HG02763 (cell line): ENCODE measurements at regions not wholly inside any gene's neighbourhood (a gene's known extent, or its start where the extent isn't known, plus 50 kb on each side); places are given as distances from the start of the nearest gene placed in this dataset.

Experiments used
- ATAC-seq: cut with Tn5 transposase; IDR thresholded peaks from one replicate; pipeline ENCODE4 v1.9.1; 2021; ENCODE audit warnings: mild to moderate bottlenecking, moderate library complexity; ENCODE audit not compliant: unreplicated experiment

GRCh38 chr3:168419091-168419490, 323.4 kb upstream of the GOLIM4 start:
- ATAC-seq: no peak

- ATAC-seq: no peak
Measured at GRCh38 chr3:168417016-168417415, 321.3 kb upstream of the GOLIM4 start.

- no peak for ATAC-seq
Measured at GRCh38 chr3:168416446-168416845, 320.7 kb upstream of the GOLIM4 start.

- no peak for ATAC-seq
Measured at GRCh38 chr3:168414149-168414548, 318.4 kb upstream of the GOLIM4 start.

- no peak for ATAC-seq
Measured at GRCh38 chr3:168407381-168407780, 311.7 kb upstream of the GOLIM4 start.

- no peak for ATAC-seq
Measured at GRCh38 chr3:168405288-168405687, 309.6 kb upstream of the GOLIM4 start.

GRCh38 chr3:168398371-168399025, 302.8 kb upstream of the GOLIM4 start:
- no peak for ATAC-seq

GRCh38 chr3:168396861-168397260, 301.1 kb upstream of the GOLIM4 start:
- no peak for ATAC-seq

- no peak for ATAC-seq
Measured at GRCh38 chr3:168395551-168395950, 299.8 kb upstream of the GOLIM4 start.

- no peak for ATAC-seq
Measured at GRCh38 chr3:168394439-168394838, 298.7 kb upstream of the GOLIM4 start.

GRCh38 chr3:168386301-168386700, 290.6 kb upstream of the GOLIM4 start:
- ATAC-seq: no peak

GRCh38 chr3:168384990-168385389, 289.3 kb upstream of the GOLIM4 start:
- ATAC-seq: no peak

- no peak for ATAC-seq
Measured at GRCh38 chr3:168383573-168383972, 287.8 kb upstream of the GOLIM4 start.

GRCh38 chr3:168371846-168372245, 276.1 kb upstream of the GOLIM4 start:
- ATAC-seq: no peak

- no peak for ATAC-seq
Measured at GRCh38 chr3:168364967-168365366, 269.2 kb upstream of the GOLIM4 start.

- no peak for ATAC-seq
Measured at GRCh38 chr3:168362661-168363247, 267.0 kb upstream of the GOLIM4 start.

GRCh38 chr3:168362156-168362555, 266.4 kb upstream of the GOLIM4 start:
- ATAC-seq: no peak

GRCh38 chr3:168360993-168361392, 265.3 kb upstream of the GOLIM4 start:
- ATAC-seq: no peak

GRCh38 chr3:168342946-168343850, 247.5 kb upstream of the GOLIM4 start:
- ATAC-seq: no peak

- ATAC-seq: no peak
Measured at GRCh38 chr3:168341956-168342936, 246.5 kb upstream of the GOLIM4 start.
